CMK (cell line): ENCODE measurements at regions not wholly inside any gene's neighbourhood (a gene's known extent, or its start where the extent isn't known, plus 50 kb on each side); places are given as distances from the start of the nearest gene placed in this dataset.

Experiments
- DNase-seq: peaks from one replicate; pipeline ENCODE4 v3.0.0-alpha.2; 2010; ENCODE audit warnings: low read depth

- DNase-seq = no peak
These were observed 317.6 kb downstream of the SEC14L1 start for GRCh38 chr17:77458202-77459017.

- DNase-seq = no peak
These were observed 318.4 kb downstream of the SEC14L1 start for GRCh38 chr17:77459018-77459755.

DNA sequence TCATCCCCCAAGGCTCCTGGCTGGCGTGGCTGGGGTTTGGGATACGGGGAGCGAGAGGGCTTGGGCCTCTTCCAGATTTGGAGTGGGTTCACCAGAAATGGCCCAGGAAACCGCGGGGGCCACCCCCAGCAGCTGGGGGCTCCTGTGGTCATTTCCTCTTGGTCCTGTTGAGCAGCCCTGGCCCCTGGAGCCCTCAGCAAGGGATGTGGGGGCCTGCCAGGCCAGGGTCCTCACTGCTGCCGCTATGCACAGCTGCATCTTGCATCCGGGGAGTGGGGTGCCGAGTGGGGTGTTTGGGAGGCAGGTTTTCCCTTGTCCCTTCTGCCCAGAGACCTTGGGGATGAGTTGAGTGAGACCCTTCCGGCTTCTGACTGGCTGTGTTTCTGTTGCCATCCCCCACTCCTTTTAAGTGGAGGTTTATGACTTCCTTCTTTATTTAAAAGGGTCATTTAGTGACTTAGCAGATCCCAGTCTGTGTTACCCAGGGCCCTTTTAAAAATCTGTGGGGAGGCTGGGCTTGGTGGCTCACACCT, 319.8 kb downstream of the SEC14L1 start:
- DNase-seq = no peak

- DNase-seq = no peak
These were observed 320.7 kb downstream of the SEC14L1 start for GRCh38 chr17:77461277-77462057.

- no peak for DNase-seq
These were observed 321.3 kb downstream of the SEC14L1 start for GRCh38 chr17:77462090-77462489.

- no peak for DNase-seq
These were observed 322.1 kb downstream of the SEC14L1 start for GRCh38 chr17:77462553-77463497.

- no peak for DNase-seq
These were observed 324.2 kb downstream of the SEC14L1 start for GRCh38 chr17:77464988-77465357.

- no peak for DNase-seq
These were observed 324.7 kb downstream of the SEC14L1 start for GRCh38 chr17:77465358-77466041.

- no peak for DNase-seq
These were observed 325.4 kb downstream of the SEC14L1 start for GRCh38 chr17:77466140-77466539.

DNA sequence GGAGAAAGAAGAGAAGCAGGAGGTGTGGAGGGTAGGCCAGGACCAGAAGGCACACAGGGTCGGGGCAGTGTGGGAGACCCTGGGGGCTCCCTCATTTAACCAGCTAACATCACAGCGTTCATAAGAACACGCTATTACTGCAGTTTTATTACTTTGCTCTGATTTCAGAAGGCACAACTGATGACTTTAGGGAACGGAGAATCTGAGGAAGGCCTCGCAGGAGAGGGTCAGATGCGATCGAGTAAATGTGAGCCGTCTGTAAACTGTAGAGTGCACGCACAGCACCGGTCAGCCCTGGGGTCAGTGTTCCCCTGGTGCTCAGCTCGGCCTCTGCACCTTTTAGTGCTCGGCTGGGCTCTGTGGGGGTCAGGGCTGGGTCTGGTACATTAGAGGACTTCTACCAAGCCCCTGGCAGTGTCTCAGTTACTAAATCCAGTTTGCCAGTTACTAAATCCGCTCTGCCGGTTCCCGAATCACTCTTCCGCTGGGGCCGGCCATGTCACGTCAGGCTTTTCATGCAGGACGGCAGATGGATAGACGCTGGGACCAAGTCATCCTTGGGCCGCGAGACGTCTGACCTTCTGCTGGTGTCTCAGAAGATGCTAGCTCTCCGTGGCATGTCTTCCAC, 325.9 kb downstream of the SEC14L1 start:
- DNase-seq = no peak

GRCh38 chr17:77467521-77467920, 326.8 kb downstream of the SEC14L1 start:
- DNase-seq = no peak

DNA sequence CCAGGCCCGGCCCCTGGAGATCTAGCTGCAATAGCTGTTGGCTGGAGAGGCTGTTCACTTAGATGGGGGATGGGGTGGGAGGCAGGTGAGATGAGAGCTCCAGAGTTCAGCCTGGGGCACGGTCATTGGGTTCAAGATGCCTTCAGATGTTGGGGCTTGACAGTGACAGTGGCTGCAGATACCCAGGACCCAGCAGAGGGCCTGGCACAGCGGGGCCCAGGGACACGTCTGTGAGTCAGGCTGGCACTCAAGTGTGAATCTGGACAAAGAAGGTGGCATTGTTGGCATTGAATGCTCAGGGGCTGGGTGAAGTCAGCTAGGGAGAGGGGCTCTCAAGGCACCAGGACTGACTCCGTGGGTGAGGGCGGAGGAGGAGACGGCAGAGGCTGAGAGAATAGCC, 328.1 kb downstream of the SEC14L1 start:
- DNase-seq = no peak

DNA sequence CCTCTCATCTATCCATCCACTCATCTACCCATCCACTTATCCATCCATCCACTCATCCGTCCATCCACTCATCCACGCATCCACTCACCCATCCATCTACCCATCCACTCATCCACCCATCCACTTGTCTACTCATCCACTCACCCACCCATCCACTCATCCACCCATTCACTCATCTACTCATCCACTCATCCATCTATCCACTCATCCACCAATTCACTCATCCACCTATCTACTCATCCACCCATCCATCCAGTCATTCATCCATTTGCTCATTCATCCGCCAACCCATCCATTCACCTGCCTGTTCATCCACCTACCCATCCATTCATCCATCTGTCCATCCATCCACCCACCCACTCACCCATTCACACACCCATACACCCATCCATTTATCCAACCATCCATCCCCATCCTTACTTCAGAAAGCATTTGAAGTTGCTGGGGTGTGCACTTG, 329.6 kb downstream of the SEC14L1 start:
- no peak for DNase-seq

DNA sequence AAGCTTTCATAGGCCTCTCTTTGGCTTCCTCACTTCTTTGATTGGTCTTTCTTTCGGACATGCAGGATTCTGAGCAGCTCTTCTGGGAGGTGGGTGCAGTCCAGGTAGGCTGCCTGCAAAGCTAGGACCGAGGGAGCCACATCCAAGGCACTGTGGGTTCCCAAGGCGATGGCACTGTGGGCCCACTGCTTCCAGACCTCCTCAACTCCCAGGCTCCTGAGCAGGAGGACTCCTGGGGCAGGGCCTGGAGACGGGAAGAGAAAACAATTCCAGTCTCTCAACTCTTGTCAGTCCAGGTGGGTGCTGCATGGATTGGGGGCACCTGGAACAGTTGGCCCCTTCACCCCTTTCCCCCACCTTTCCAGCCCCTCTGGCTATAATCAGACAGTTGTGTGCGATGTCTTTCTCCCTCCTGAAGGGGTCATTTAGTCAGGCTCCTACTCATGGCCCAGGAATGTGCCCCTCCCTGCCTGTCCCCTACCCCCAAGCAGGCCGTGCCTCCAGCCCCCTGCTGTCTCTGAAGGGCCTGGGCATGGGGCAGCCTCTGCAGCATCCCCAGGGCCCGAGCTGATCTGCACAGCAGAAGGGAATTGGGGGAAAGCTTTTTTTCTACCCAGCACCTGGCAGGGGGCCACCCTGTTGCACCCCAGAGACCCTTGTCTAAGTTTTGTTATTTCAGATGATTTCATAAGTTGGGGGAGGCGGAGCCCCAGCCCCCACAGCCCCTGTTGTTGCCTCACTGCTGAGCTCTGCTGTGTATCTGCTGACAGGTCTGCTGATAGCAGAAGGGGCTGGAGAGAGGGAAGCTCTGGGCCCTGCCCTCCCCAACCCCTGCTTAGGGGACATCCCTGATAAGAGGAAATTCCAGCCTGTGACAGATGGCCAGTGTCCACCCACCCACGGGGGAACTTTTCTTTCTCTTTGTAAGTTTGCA, 330.3 kb downstream of the SEC14L1 start:
- no peak for DNase-seq

DNA sequence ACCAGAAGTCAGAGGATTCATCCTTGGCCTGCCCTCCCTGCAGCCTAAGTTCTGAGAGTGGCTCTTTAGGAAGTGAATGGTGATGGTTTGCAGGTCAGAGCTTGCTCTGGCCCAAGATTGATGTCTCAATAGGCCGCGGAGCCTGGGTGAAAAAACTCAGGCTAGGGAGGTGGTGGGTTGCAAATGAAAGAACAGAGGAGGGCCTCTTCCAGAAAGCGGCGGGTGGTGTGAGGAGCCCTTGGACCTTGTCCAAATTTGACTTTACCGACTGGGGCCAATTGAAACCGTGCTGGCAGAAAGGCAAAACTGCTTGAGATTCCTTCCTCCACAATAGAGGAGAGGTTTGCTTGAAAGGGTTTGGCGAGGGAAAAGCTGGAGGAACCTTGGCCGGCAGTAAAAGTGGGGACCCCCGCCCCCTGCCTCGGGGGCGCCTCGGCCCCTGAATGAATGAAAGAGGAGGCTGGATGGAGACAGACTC, 331.3 kb downstream of the SEC14L1 start:
- DNase-seq = no peak

DNA sequence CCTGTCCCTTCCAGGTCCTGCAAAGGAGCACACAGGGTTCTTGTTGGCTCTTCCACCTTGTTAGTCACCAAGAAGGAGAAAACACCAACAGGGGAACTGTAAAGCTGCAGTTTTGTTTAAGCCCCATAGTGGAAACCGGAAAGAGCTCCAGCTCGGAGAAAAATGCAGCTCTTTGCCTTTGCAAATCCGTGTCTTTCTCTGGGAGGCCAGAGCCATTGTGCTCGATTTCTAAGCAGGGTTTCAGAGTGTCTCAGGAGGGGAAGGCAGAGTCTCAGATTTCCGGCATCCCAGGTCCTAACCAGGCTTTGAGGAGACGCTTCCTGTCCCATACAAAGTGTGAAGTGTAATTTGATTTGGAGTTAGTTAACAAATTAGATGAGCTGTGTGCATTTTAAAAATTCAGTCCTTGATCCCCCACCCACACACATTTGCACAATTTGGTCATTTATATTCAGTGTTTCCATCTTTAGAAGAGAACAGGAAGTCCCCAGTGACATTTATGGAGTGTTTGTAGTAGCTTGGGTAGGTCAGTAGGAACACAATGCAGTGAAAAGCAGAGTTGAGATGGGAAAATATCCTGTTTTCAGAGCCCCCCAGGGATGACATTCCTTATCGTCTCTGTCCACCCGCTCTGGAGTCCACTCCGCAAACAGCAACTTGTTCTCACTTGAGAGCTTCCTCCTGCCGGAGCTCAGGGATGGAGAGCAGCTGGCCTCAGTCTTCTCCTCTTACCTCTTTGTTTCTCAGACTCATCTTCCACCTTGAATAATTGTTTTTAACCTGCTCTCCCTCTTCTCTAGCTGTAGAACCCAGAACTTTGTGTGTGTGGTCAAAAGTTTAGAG, 331.9 kb downstream of the SEC14L1 start:
- no peak for DNase-seq

DNA sequence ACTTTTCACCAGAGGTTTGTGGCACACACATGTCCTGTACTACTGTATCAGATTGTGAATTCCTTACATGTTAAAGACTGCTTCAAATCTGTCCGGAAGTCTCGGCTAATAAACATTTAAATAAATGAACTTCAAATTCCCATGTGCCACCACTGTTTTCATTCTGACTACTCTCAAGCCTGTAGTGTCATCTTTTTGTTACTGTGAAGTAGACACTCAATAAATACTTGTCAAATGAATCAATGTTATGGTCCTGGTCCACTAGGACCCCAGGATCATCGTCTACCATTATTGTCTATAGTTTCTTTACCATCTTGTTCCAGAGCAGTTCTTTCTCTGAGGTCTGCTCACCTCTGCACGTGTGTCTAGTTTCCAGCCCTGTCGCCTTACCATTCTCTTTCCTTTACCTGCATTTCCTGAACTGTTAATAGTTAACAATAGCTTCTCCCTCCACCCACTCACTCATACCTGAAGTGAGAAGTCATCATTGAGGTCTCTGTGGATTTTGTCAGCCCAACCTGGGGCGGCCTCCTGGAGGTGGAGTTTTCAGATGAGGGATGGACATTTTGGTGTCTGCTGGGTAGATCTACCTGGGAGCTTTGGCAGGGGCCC, 333.0 kb downstream of the SEC14L1 start:
- no peak for DNase-seq
